Stomach (tissue), 4 donors: ENCODE measurements at regions not wholly inside any gene's neighbourhood (a gene's known extent, or its start where the extent isn't known, plus 50 kb on each side); places are given as distances from the start of the nearest gene placed in this dataset.

Experiments used
- EP300 ChIP-seq: sonication (generic); formaldehyde crosslinking; IDR thresholded peaks from one replicate; pipeline ENCODE4 v1.6.1; 2017; ENCODE audit warnings: antibody characterized with exemption
- POLR2A ChIP-seq, 4 donors: fragments of 450-650 bp; IDR thresholded peaks; one replicate each; pipeline ENCODE4 v1.6.1; 2016; ENCODE audit warnings: antibody characterized with exemption in 4 of 4, control low read depth in 2 of 4, mild to moderate bottlenecking in 1 of 4, moderate library complexity in 1 of 4
- TF ChIP-seq, protein P1 (sequence below), 7 experiments: fragments of 450-650 bp in 4 of 7; fragments of 200-600 bp in 3 of 7; sonication (generic) in 3 of 7; IDR thresholded peaks; one replicate each; pipeline ENCODE4 v1.5.1; 2016 to 2019; ENCODE audit warnings: antibody characterized with exemption in 7 of 7, control low read depth in 2 of 7, mild to moderate bottlenecking in 1 of 7

GRCh38 chr3:176785171-176785570, 412.1 kb downstream of the TBL1XR1 start:
- TF ChIP-seq, protein P1, sequence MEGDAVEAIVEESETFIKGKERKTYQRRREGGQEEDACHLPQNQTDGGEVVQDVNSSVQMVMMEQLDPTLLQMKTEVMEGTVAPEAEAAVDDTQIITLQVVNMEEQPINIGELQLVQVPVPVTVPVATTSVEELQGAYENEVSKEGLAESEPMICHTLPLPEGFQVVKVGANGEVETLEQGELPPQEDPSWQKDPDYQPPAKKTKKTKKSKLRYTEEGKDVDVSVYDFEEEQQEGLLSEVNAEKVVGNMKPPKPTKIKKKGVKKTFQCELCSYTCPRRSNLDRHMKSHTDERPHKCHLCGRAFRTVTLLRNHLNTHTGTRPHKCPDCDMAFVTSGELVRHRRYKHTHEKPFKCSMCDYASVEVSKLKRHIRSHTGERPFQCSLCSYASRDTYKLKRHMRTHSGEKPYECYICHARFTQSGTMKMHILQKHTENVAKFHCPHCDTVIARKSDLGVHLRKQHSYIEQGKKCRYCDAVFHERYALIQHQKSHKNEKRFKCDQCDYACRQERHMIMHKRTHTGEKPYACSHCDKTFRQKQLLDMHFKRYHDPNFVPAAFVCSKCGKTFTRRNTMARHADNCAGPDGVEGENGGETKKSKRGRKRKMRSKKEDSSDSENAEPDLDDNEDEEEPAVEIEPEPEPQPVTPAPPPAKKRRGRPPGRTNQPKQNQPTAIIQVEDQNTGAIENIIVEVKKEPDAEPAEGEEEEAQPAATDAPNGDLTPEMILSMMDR (IDR thresholded peaks at IDR 0.05), result no peak
- no peak for TF ChIP-seq POLR2A (IDR thresholded peaks at IDR 0.05)
- TF ChIP-seq EP300, result no peak
